ENCODE measurements at regions not wholly inside any gene's neighbourhood (a gene's known extent, or its start where the extent isn't known, plus 50 kb on each side); places are given as distances from the start of the nearest gene placed in this dataset.

DNA sequence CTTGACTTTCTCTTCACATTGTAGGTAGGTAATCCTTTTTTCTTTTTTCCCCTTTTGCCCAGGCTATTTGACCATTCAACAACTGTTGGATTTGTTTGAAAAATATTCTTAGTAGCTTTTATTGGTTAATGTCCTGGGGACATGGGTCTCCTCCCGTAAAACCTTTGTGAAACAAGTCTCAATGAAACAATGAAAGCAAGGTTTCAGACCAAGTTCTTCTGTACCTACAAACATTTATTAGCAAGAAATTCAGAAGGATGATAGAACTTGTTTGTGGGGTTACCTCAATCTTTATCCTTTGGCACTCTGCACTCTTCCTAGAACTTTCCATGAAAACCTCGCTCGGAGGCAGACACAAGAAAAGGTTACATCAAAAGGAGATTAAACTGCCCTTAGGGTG is 190.7 kb upstream of the ANK2 start:
- intact Hi-C loops (cut with micrococcal nuclease; ENCODE audit: unreplicated experiment): no loop called here
- H3F3A ChIP-seq (ENCODE audit: insufficient read depth, low read depth): no peaks in the 10 kb centered on the region
- no peaks in the 10 kb centered on the region for H3K4me1 ChIP-seq (replicated peaks; ENCODE audit: insufficient read depth)
- no peaks in the 10 kb centered on the region for H3K36me3 ChIP-seq (ENCODE audit: low read depth)
- H3K27ac ChIP-seq: no peak overlapping the region
- ChIA-PET POLR2A (ENCODE audit: unreplicated experiment) (no interaction called here), CTCF (no interaction called here)
- TF ChIP-seq, protein P1, sequence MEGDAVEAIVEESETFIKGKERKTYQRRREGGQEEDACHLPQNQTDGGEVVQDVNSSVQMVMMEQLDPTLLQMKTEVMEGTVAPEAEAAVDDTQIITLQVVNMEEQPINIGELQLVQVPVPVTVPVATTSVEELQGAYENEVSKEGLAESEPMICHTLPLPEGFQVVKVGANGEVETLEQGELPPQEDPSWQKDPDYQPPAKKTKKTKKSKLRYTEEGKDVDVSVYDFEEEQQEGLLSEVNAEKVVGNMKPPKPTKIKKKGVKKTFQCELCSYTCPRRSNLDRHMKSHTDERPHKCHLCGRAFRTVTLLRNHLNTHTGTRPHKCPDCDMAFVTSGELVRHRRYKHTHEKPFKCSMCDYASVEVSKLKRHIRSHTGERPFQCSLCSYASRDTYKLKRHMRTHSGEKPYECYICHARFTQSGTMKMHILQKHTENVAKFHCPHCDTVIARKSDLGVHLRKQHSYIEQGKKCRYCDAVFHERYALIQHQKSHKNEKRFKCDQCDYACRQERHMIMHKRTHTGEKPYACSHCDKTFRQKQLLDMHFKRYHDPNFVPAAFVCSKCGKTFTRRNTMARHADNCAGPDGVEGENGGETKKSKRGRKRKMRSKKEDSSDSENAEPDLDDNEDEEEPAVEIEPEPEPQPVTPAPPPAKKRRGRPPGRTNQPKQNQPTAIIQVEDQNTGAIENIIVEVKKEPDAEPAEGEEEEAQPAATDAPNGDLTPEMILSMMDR (conservative IDR thresholded peaks at IDR 0.05): no peak
- H3K4me2 ChIP-seq: no peak overlapping the region
- no peak overlapping the region for H2AFZ ChIP-seq
- no peaks in the 10 kb centered on the region for H3K79me2 ChIP-seq (ENCODE audit: low read depth)
- no peaks in the 10 kb centered on the region for H3K9me3 ChIP-seq (ENCODE audit: insufficient read depth, low read depth)
- BruUV-seq (replicated peaks): no TSS peak
- no peaks in the 10 kb centered on the region for H3K27me3 ChIP-seq (ENCODE audit: insufficient read depth, low read depth)
- H4K20me1 ChIP-seq (ENCODE audit: insufficient read depth): no peaks in the 10 kb centered on the region
- no peak overlapping the region for H3K4me3 ChIP-seq
- H3K9me2 ChIP-seq (ENCODE audit: insufficient read depth): no peaks in the 10 kb centered on the region
- DNase-seq: no peak

DNA sequence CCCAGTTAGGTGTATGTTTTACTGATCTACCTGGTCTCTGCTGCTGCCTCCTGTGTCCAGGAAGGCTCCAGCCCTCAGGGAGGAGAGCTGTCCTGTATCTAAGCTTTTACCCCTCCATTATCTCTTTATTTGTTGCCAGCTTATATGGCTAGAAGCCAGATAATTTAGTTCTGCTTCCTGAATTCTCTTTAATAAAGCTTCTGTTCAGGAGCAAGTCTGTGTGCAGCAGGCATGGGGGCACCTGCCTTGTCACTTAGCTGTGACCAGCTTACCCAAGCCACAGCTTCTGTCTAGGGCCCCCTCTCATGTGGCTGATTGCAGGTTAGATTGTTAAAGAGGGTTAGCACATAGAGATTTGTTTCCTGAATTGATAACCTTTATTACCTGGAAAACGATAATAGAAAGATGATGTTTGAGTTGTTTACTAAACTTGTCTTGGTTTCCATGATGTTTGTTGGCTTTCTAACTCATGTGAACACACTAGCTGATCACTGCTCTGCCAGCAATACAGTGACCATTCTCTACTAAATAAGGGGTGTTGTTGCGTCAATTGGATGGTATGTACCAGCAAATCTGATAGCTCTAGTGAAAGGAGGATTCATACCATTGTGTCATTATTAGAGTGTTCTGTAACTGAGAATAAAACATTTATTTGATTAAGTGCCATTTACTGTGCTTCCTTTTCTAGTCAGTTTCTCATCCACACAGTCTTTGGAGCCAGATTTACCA is 189.8 kb upstream of the ANK2 start:
- Histone ChIP-seq H3K27ac (no peak overlapping the region), H3K9me3 (ENCODE audit: insufficient read depth, low read depth) (no peaks in the 10 kb centered on the region), H3K79me2 (ENCODE audit: low read depth) (no peaks in the 10 kb centered on the region), H2AFZ (no peak overlapping the region), H3K4me1 (replicated peaks; ENCODE audit: insufficient read depth) (no peaks in the 10 kb centered on the region), H3K27me3 (ENCODE audit: insufficient read depth, low read depth) (no peaks in the 10 kb centered on the region), H3K36me3 (ENCODE audit: low read depth) (no peaks in the 10 kb centered on the region), H3K9me2 (ENCODE audit: insufficient read depth) (no peaks in the 10 kb centered on the region), H3F3A (ENCODE audit: insufficient read depth, low read depth) (no peaks in the 10 kb centered on the region), H3K4me3 (no peak overlapping the region), H4K20me1 (ENCODE audit: insufficient read depth) (no peaks in the 10 kb centered on the region), H3K4me2 (no peak overlapping the region)
- ChIA-PET CTCF (no interaction called here), POLR2A (ENCODE audit: unreplicated experiment) (no interaction called here)
- no TSS peak for BruUV-seq (replicated peaks)
- intact Hi-C loops (cut with micrococcal nuclease; ENCODE audit: unreplicated experiment): no loop called here
- TF ChIP-seq EZH2 (IDR thresholded peaks at IDR 0.05; ENCODE audit: low read depth): no peak
- no peak for DNase-seq

DNA sequence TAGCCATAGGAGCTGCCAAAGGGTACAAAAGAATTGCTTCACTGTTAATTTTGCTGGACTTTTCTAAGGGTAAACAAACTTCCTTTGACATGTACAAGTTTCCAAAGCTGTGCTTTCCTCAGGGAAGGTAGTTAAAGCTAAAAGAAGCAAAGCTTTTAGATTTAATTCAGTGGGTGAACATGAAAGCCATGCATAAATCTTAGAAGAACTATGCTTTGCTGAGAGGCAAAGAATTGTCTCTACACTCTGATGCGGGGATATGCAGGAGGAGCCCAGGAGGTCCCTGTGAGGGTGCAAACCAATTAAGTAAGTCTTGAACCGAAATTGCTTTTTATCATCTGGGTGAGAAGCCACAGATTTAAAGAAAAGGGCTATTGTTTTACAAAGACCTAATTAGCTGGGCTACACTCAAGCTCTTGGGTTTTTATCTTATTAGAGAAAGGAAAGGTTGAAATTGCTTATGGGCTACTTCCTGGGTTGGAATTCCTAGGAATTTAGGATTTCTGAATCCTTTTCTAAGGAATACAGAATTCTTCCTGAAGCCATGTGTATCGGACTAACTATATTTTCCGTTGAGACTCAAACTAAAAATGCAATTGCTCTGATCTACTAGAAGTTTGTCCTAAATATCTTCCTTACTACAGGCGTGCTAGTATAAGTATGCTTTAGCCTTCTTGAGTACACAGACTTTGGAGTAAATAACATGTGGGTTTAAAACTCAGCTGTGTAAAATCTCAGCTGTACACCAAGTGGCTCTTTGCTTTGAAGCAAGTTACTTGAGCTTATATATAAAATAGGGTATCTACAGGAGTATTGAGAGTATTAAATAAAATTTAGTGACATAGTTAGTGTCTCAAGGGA is 188.4 kb upstream of the ANK2 start:
- no peak overlapping the region for H3K4me3 ChIP-seq
- no peaks in the 10 kb centered on the region for H4K20me1 ChIP-seq (ENCODE audit: insufficient read depth)
- DNase-seq: no peak
- no peak overlapping the region for H2AFZ ChIP-seq
- no peaks in the 10 kb centered on the region for H3K27me3 ChIP-seq (ENCODE audit: insufficient read depth, low read depth)
- no peaks in the 10 kb centered on the region for H3K36me3 ChIP-seq (ENCODE audit: low read depth)
- intact Hi-C loops (cut with micrococcal nuclease; ENCODE audit: unreplicated experiment): no loop called here
- no peak overlapping the region for H3K27ac ChIP-seq
- no peaks in the 10 kb centered on the region for H3K79me2 ChIP-seq (ENCODE audit: low read depth)
- H3K9me3 ChIP-seq (ENCODE audit: insufficient read depth, low read depth): no peaks in the 10 kb centered on the region
- no peak overlapping the region for H3K4me2 ChIP-seq
- H3K4me1 ChIP-seq (replicated peaks; ENCODE audit: insufficient read depth): no peaks in the 10 kb centered on the region
- no peak for TF ChIP-seq EZH2 (IDR thresholded peaks at IDR 0.05; ENCODE audit: low read depth)
- TF ChIP-seq, protein P1 (conservative IDR thresholded peaks at IDR 0.05): no peak
- ChIA-PET CTCF (no interaction called here), POLR2A (ENCODE audit: unreplicated experiment) (no interaction called here)
- no peaks in the 10 kb centered on the region for H3K9me2 ChIP-seq (ENCODE audit: insufficient read depth)
- BruUV-seq (replicated peaks): no TSS peak
- H3F3A ChIP-seq (ENCODE audit: insufficient read depth, low read depth): no peaks in the 10 kb centered on the region
